ENCODE measurements at regions not wholly inside any gene's neighbourhood (a gene's known extent, or its start where the extent isn't known, plus 50 kb on each side); places are given as distances from the start of the nearest gene placed in this dataset.

- TF ChIP-seq CTCF (IDR thresholded peaks at IDR 0.05) (no peak), POLR2A (IDR thresholded peaks at IDR 0.05) (no peak)
These were observed 277.4 kb downstream of the FZD1 start for GRCh38 chr7:91541641-91542040.

Data from adrenal gland (tissue), 5 donors.